Rectal smooth muscle tissue (tissue), 1 donor: ENCODE measurements at regions not wholly inside any gene's neighbourhood (a gene's known extent, or its start where the extent isn't known, plus 50 kb on each side); places are given as distances from the start of the nearest gene placed in this dataset.

Experiments
- H3K27ac ChIP-seq: one replicate; pipeline ENCODE4 v1.7.0; 2013; ENCODE audit warnings: low read depth, low read length, inconsistent platforms
- H3K27me3 ChIP-seq: one replicate; pipeline ENCODE4 v1.7.0; 2013; ENCODE audit warnings: low read length; ENCODE audit not compliant: control insufficient read depth, insufficient read depth
- H3K36me3 ChIP-seq: one replicate; pipeline ENCODE4 v1.7.0; 2013; ENCODE audit warnings: low read length; ENCODE audit not compliant: control insufficient read depth, insufficient read depth
- H3K4me1 ChIP-seq: one replicate; pipeline ENCODE4 v1.7.0; 2013; ENCODE audit warnings: low read length; ENCODE audit not compliant: control insufficient read depth, insufficient read depth
- H3K4me3 ChIP-seq: one replicate; pipeline ENCODE4 v1.7.0; 2013; ENCODE audit warnings: low read length
- H3K9ac ChIP-seq: one replicate; pipeline ENCODE4 v1.7.0; 2013; ENCODE audit warnings: low read length

DNA sequence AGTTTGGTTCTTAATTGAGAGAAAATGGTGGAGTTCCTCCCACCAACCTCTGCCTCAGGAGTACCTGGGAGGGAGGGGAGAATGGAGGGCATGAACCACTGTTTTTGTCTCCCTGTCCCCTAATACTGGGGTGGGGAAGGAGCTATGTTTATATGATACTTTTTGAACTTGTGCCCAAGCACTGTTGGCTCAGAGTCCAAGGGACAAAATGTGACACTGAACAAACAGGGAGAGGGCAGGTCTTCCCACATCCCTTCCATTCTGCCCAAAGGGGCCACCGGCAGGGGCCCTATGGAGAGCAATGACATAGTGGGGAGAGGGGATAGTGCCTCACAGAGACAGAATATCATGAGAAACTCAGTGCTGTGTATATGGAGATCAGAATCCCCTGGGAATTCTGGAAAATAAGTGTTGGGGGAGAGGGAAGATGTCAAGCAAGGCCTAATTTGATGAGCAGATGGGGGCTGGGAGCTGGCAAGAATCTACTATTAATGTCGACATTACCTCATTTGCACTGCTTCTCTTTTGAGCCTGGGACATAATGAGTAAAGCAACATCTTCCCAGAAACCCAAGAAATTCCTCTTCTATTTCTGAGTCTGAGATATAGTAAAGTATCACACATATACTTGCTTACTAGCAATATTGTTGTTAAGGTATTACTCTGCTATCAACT is 180.6 kb downstream of the CYP26A1 start:
- Histone ChIP-seq H3K4me3 (no peak overlapping the region), H3K4me1 (no peaks in the 10 kb centered on the region), H3K36me3 (no peaks in the 10 kb centered on the region), H3K27ac (no peak overlapping the region), H3K9ac (no peak overlapping the region), H3K27me3 (no peaks in the 10 kb centered on the region)

- Histone ChIP-seq H3K4me3 (no peak overlapping the region), H3K36me3 (no peaks in the 10 kb centered on the region), H3K9ac (no peak overlapping the region), H3K27ac (no peak overlapping the region), H3K4me1 (no peaks in the 10 kb centered on the region), H3K27me3 (no peaks in the 10 kb centered on the region)
These were observed 181.9 kb downstream of the CYP26A1 start for GRCh38 chr10:93255546-93255945.
